WTC11 (cell line): ENCODE measurements at regions not wholly inside any gene's neighbourhood (a gene's known extent, or its start where the extent isn't known, plus 50 kb on each side); places are given as distances from the start of the nearest gene placed in this dataset.
A peak's percentile ranks its signal among the peaks of the same experiment; 100 is the strongest.

Source experiments
- ATAC-seq: fragments of 200-7000 bp; cut with Tn5 transposase; 2 replicates; pipeline ENCODE4 v1.10.0; 2021; ENCODE audit warnings: mild to moderate bottlenecking, moderate library complexity
- CTCF ChIA-PET: fragments of 300-600 bp; sonication (Branson Sonifier 250); formaldehyde crosslinking; loops from one replicate; lab custom pipeline; 2021; ENCODE audit warnings: antibody characterized with exemption; lab: Charles Lee
- POLR2A ChIA-PET: fragments of 350-600 bp; sonication (Branson Sonifier 250); formaldehyde crosslinking; loops from one replicate; lab custom pipeline; 2021; ENCODE audit warnings: antibody characterized with exemption; lab: Charles Lee
- DNase-seq: peaks from one replicate; pipeline ENCODE4 v3.0.0; 2021; ENCODE audit warnings: low spot score
- H3K27ac Mint-ChIP-seq: 2 replicates; pipeline ENCODE4 v1.8.0; 2021; ENCODE audit warnings: mixed read lengths
- H3K27me3 Mint-ChIP-seq: 2 replicates; pipeline ENCODE4 v1.8.0; 2021; ENCODE audit warnings: low read depth, mild to moderate bottlenecking, moderate library complexity, mixed read lengths
- H3K36me3 Mint-ChIP-seq: 2 replicates; pipeline ENCODE4 v1.8.0; 2021; ENCODE audit warnings: mixed read lengths
- H3K4me1 Mint-ChIP-seq: 2 replicates; pipeline ENCODE4 v1.8.0; 2022; ENCODE audit warnings: mixed read lengths
- H3K4me3 Mint-ChIP-seq: 2 replicates; pipeline ENCODE4 v1.8.0; 2021; ENCODE audit warnings: mild to moderate bottlenecking, moderate library complexity, mixed read lengths
- H3K9me3 Mint-ChIP-seq: 2 replicates; pipeline ENCODE4 v1.8.0; 2021; ENCODE audit warnings: mixed read lengths
- ARID4B ChIP-seq: sonication (generic); formaldehyde crosslinking; IDR thresholded peaks from 2 replicates; pipeline ENCODE4 v1.8.0; 2023; ENCODE audit warnings: missing genetic modification reagents, mild to moderate bottlenecking, borderline replicate concordance
- ETV6 ChIP-seq: sonication (generic); formaldehyde crosslinking; IDR thresholded peaks from 2 replicates; pipeline ENCODE4 v1.8.1; 2022; ENCODE audit warnings: mild to moderate bottlenecking, missing genetic modification reagents
- FOXK1 ChIP-seq: sonication (generic); formaldehyde crosslinking; IDR thresholded peaks from 2 replicates; pipeline ENCODE4 v1.8.0; 2022; ENCODE audit warnings: mild to moderate bottlenecking, moderate library complexity, missing genetic modification reagents
- GABPB1 ChIP-seq: sonication (generic); formaldehyde crosslinking; IDR thresholded peaks from 2 replicates; pipeline ENCODE4 v1.8.1; 2023; ENCODE audit warnings: mild to moderate bottlenecking, missing genetic modification reagents
- GRHL2 ChIP-seq: fragments of 250-450 bp; sonication (Bioruptor Pico); IDR thresholded peaks from 2 replicates; pipeline ENCODE4 v1.8.0; 2022; ENCODE audit warnings: mild to moderate bottlenecking, moderate library complexity; ENCODE audit not compliant: insufficient replicate concordance, severe bottlenecking
- HMGA2 ChIP-seq: fragments of 250-450 bp; sonication (Bioruptor Pico); IDR thresholded peaks from 2 replicates; pipeline ENCODE4 v1.4.0; 2021; ENCODE audit warnings: mild to moderate bottlenecking, moderate library complexity
- JUN ChIP-seq: sonication (generic); formaldehyde crosslinking; IDR thresholded peaks from 2 replicates; pipeline ENCODE4 v1.8.0; 2023; ENCODE audit warnings: mild to moderate bottlenecking, missing genetic modification reagents
- NR1H2 ChIP-seq: sonication (generic); formaldehyde crosslinking; IDR thresholded peaks from 2 replicates; pipeline ENCODE4 v1.9.0; 2021; ENCODE audit warnings: mild to moderate bottlenecking, moderate library complexity, missing genetic modification reagents
- PREB ChIP-seq: sonication (generic); formaldehyde crosslinking; IDR thresholded peaks from 2 replicates; pipeline ENCODE4 v1.8.1; 2022; ENCODE audit warnings: mild to moderate bottlenecking, missing genetic modification reagents, moderate library complexity, borderline replicate concordance
- SMAD3 ChIP-seq: sonication (generic); formaldehyde crosslinking; IDR thresholded peaks from 2 replicates; pipeline ENCODE4 v1.8.0; 2022; ENCODE audit warnings: missing genetic modification reagents, mild to moderate bottlenecking, borderline replicate concordance
- SP1 ChIP-seq: sonication (generic); formaldehyde crosslinking; conservative IDR thresholded peaks from 2 replicates; pipeline ENCODE4 v1.8.1; 2022; ENCODE audit warnings: missing genetic modification reagents
- TCF7 ChIP-seq: sonication (generic); formaldehyde crosslinking; IDR thresholded peaks from 2 replicates; pipeline ENCODE4 v1.8.0; 2022; ENCODE audit warnings: mild to moderate bottlenecking, low read depth, missing genetic modification reagents, moderate library complexity
- ZBTB43 ChIP-seq: sonication (generic); formaldehyde crosslinking; IDR thresholded peaks from 2 replicates; pipeline ENCODE4 v1.8.1; 2023; ENCODE audit warnings: mild to moderate bottlenecking, missing genetic modification reagents
- ZNF121 ChIP-seq: sonication (generic); formaldehyde crosslinking; IDR thresholded peaks from 2 replicates; pipeline ENCODE4 v1.8.0; 2023; ENCODE audit warnings: missing genetic modification reagents
- ZNF263 ChIP-seq: sonication (generic); formaldehyde crosslinking; IDR thresholded peaks from 2 replicates; pipeline ENCODE4 v1.8.1; 2022; ENCODE audit warnings: low read depth, mild to moderate bottlenecking, moderate library complexity, missing genetic modification reagents
- ZNF396 ChIP-seq: fragments of 250-450 bp; sonication (Bioruptor Pico); IDR thresholded peaks from 2 replicates; pipeline ENCODE4 v1.8.0; 2021; ENCODE audit warnings: mild to moderate bottlenecking, moderate library complexity, borderline replicate concordance
- TF ChIP-seq, protein P1 (sequence below): fragments of 250-450 bp; sonication (Bioruptor Pico); IDR thresholded peaks from 2 replicates; pipeline ENCODE4 v1.9.0; 2021; ENCODE audit warnings: mild to moderate bottlenecking, borderline replicate concordance
- TF ChIP-seq, protein P2 (sequence below): sonication (generic); formaldehyde crosslinking; IDR thresholded peaks from 2 replicates; pipeline ENCODE4 v1.8.1; 2023; ENCODE audit warnings: mild to moderate bottlenecking, missing genetic modification reagents, moderate library complexity
- TF ChIP-seq, protein P3 (sequence below): fragments of 250-450 bp; sonication (Bioruptor Pico); conservative IDR thresholded peaks from 2 replicates; pipeline ENCODE4 v1.9.0; 2021; ENCODE audit warnings: mild to moderate bottlenecking
- TF ChIP-seq, protein P4 (sequence below): fragments of 250-450 bp; sonication (Bioruptor Pico); IDR thresholded peaks from 2 replicates; pipeline ENCODE4 v1.9.0; 2021; ENCODE audit warnings: mild to moderate bottlenecking

DNA sequence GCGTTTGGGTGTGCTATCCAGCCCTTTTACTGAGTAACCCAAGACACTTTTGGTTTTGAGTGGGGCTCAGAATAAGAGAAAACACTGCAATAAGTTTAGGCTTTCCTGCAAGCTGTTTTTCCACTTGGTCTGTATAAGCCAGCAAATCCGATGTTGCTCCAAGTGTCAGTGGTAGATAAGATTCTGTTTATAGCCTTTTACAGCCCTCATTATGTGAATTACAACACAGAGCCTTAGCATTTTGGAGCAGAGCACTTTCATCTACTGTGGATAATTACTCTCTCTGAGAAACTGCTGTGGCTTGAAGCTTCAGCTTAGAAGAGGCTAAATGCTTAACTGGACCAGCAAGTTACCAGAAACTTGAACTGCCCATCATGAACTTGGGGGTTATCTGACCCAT lies 601.1 kb downstream of the JRKL start:
- no peaks in the 10 kb centered on the region for H3K36me3 Mint-ChIP-seq
- 0 out of 2 replicates have a peak, but pooled peaks cover 7% of the 10 kb centered on the region for H3K9me3 Mint-ChIP-seq
- no peak overlapping the region for H3K4me3 Mint-ChIP-seq
- ATAC-seq (no peak), DNase-seq (no peak)
- no peak overlapping the region for H3K27ac Mint-ChIP-seq
- ChIA-PET POLR2A (no interaction called here), CTCF (no interaction called here)
- no peaks in the 10 kb centered on the region for H3K4me1 Mint-ChIP-seq
- no peaks in the 10 kb centered on the region for H3K27me3 Mint-ChIP-seq
- TF ChIP-seq GRHL2 (CRISPR knock-in tag) (no peak), SP1 (CRISPR knock-in tag) (no peak), SMAD3 (CRISPR knock-in tag) (no peak), ARID4B (no peak), ZNF121 (no peak), ZNF263 (no peak), TCF7 (CRISPR knock-in tag) (no peak), NR1H2 (CRISPR knock-in tag) (no peak), GABPB1 (CRISPR knock-in tag) (no peak), HMGA2 (CRISPR knock-in tag) (no peak), ZBTB43 (CRISPR knock-in tag) (no peak)

DNA sequence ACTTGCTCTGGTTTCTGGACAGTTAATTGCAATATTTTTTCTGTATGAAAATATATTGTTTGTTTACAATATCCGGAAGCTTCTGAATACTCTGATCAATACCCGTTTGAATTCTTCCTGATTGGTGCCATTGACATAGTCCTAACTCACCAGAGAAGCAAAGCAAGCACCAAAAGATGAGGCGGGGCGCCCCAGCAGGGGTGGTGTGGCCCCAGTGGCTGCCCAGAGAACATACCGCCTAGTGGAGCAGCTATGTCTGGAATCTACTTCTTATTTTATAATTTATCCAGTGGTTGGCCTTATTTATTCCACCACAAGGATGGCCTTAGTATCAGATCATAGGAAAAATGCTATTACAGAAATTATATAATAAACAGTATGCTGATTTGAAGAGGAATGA lies 610.7 kb downstream of the JRKL start:
- no peaks in the 10 kb centered on the region for H3K9me3 Mint-ChIP-seq
- ATAC-seq (0 out of 2 replicates have a peak, but pooled peaks have one; percentile 32), DNase-seq (no peak)
- ChIA-PET POLR2A (no interaction called here), CTCF (no interaction called here)
- no peak overlapping the region for H3K4me3 Mint-ChIP-seq
- H3K4me1 Mint-ChIP-seq: no peaks in the 10 kb centered on the region
- H3K27ac Mint-ChIP-seq: no peak overlapping the region
- H3K36me3 Mint-ChIP-seq: no peaks in the 10 kb centered on the region
- H3K27me3 Mint-ChIP-seq: no peaks in the 10 kb centered on the region
- TF ChIP-seq PREB (CRISPR knock-in tag) (no peak), ZBTB43 (CRISPR knock-in tag) (no peak), FOXK1 (no peak), ZNF396 (CRISPR knock-in tag) (no peak), JUN (no peak), ETV6 (no peak)
- TF ChIP-seq, protein P1, sequence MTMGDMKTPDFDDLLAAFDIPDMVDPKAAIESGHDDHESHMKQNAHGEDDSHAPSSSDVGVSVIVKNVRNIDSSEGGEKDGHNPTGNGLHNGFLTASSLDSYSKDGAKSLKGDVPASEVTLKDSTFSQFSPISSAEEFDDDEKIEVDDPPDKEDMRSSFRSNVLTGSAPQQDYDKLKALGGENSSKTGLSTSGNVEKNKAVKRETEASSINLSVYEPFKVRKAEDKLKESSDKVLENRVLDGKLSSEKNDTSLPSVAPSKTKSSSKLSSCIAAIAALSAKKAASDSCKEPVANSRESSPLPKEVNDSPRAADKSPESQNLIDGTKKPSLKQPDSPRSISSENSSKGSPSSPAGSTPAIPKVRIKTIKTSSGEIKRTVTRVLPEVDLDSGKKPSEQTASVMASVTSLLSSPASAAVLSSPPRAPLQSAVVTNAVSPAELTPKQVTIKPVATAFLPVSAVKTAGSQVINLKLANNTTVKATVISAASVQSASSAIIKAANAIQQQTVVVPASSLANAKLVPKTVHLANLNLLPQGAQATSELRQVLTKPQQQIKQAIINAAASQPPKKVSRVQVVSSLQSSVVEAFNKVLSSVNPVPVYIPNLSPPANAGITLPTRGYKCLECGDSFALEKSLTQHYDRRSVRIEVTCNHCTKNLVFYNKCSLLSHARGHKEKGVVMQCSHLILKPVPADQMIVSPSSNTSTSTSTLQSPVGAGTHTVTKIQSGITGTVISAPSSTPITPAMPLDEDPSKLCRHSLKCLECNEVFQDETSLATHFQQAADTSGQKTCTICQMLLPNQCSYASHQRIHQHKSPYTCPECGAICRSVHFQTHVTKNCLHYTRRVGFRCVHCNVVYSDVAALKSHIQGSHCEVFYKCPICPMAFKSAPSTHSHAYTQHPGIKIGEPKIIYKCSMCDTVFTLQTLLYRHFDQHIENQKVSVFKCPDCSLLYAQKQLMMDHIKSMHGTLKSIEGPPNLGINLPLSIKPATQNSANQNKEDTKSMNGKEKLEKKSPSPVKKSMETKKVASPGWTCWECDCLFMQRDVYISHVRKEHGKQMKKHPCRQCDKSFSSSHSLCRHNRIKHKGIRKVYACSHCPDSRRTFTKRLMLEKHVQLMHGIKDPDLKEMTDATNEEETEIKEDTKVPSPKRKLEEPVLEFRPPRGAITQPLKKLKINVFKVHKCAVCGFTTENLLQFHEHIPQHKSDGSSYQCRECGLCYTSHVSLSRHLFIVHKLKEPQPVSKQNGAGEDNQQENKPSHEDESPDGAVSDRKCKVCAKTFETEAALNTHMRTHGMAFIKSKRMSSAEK (CRISPR knock-in tag): no peak
- TF ChIP-seq, protein P2, sequence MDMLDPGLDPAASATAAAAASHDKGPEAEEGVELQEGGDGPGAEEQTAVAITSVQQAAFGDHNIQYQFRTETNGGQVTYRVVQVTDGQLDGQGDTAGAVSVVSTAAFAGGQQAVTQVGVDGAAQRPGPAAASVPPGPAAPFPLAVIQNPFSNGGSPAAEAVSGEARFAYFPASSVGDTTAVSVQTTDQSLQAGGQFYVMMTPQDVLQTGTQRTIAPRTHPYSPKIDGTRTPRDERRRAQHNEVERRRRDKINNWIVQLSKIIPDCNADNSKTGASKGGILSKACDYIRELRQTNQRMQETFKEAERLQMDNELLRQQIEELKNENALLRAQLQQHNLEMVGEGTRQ (CRISPR knock-in tag): no peak
- TF ChIP-seq, protein P3, sequence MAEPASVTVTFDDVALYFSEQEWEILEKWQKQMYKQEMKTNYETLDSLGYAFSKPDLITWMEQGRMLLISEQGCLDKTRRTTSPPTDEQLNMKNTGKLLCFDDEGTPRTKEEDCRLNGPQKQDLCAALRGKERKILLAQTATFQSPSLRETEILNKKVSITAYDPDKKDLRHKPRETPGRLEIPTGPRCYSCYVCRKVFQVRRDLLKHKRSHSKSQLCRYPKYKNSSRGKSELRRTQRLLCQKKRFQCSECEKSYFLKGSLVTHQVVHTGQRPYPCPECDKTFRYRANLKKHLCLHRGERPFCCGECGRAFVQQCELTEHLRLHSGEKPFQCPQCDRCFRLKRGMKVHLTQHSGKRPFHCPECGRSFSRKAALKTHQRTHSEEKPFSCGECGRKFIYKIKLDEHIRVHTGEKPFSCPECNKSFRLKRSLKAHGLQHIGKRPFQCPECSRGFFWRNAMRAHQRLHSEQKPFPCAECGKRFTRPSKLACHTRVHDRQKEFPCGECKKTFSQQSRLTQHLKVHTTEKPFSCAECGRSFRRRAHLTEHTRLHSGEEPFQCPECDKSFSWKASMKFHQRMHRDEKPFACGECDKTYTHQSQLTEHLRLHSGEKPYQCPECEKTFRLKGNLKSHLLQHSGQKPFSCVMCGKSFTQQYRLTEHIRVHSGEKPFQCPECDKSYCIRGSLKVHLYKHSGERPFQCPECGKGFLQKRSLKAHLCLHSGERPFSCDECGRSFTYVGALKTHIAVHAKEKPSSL (CRISPR knock-in tag): no peak
- TF ChIP-seq, protein P4, sequence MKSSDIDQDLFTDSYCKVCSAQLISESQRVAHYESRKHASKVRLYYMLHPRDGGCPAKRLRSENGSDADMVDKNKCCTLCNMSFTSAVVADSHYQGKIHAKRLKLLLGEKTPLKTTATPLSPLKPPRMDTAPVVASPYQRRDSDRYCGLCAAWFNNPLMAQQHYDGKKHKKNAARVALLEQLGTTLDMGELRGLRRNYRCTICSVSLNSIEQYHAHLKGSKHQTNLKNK (CRISPR knock-in tag): no peak
